ENCODE measurements at regions not wholly inside any gene's neighbourhood (a gene's known extent, or its start where the extent isn't known, plus 50 kb on each side); places are given as distances from the start of the nearest gene placed in this dataset.
"Not testable (repeated sequence)": the region's sequence is repeated elsewhere in the genome, so short reads cannot be mapped to it uniquely, and the experiment has no call there.

GRCh38 chr1:208988811-208989222 is 594.7 kb upstream of the CAMK1G start:
- no peaks in the 10 kb centered on the region for H3K36me3 ChIP-seq (replicated peaks in 1 of 2; ENCODE audit: control insufficient read depth in 1 of 2, insufficient read depth in 2 of 2, low read length in 2 of 2)
- H3K9me3 Mint-ChIP-seq, result peaks cover 2 to 12% (median 7%) of the 10 kb centered on the region in 7 donors
- 6% methylated on average over 3 of the region's 3 CpGs for WGBS (ENCODE audit: insufficient coverage)
- peaks cover 4 to 8% of the 10 kb centered on the region in 2 donors for H3K4me1 ChIP-seq (ENCODE audit: control insufficient read depth in 1 of 2, insufficient read depth in 2 of 2, low read length in 2 of 2)
- peak in 1 of 3 donors; percentile 5 for DNase-seq
- peak overlapping the region; percentile 76 for H2AFZ ChIP-seq (ENCODE audit: insufficient read depth, low read depth, low read length, poor library complexity, severe bottlenecking)
- H3K36me3 Mint-ChIP-seq, result no peaks in the 10 kb centered on the region
- H3K27ac ChIP-seq (ENCODE audit: low read depth in 1 of 2, low read length in 2 of 2), result peak overlapping the region in 1 of 2 donors; percentile 43
- H3K79me2 ChIP-seq (ENCODE audit: insufficient read depth, low read length), result no peaks in the 10 kb centered on the region
- H3K27ac Mint-ChIP-seq, result peak overlapping the region in 5 of 7 donors; percentile 25 to 86 (median 42)
- TF ChIP-seq, protein P1, sequence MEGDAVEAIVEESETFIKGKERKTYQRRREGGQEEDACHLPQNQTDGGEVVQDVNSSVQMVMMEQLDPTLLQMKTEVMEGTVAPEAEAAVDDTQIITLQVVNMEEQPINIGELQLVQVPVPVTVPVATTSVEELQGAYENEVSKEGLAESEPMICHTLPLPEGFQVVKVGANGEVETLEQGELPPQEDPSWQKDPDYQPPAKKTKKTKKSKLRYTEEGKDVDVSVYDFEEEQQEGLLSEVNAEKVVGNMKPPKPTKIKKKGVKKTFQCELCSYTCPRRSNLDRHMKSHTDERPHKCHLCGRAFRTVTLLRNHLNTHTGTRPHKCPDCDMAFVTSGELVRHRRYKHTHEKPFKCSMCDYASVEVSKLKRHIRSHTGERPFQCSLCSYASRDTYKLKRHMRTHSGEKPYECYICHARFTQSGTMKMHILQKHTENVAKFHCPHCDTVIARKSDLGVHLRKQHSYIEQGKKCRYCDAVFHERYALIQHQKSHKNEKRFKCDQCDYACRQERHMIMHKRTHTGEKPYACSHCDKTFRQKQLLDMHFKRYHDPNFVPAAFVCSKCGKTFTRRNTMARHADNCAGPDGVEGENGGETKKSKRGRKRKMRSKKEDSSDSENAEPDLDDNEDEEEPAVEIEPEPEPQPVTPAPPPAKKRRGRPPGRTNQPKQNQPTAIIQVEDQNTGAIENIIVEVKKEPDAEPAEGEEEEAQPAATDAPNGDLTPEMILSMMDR (IDR thresholded peaks at IDR 0.05), result no peak
- intact Hi-C loops (cut with micrococcal nuclease), result no loop called here
- no peaks in the 10 kb centered on the region for H4K20me1 ChIP-seq (ENCODE audit: insufficient read depth, low read length)
- peaks cover 0 to 2% (median 0%) of the 10 kb centered on the region in 3 donors for H3K27me3 Mint-ChIP-seq (ENCODE audit: low read depth in 3 of 3)
- peak overlapping the region; percentile 68 to 84 for H3K4me3 Mint-ChIP-seq
- peaks cover 0 to 2% of the 10 kb centered on the region in 2 donors for H3K9me3 ChIP-seq (replicated peaks in 1 of 2; ENCODE audit: control insufficient read depth in 1 of 2, insufficient read depth in 1 of 2, low read length in 2 of 2)
- peak overlapping the region; percentile 39 for H3K9ac ChIP-seq (ENCODE audit: insufficient read depth, low read length, poor library complexity, severe bottlenecking)
- peak overlapping the region; percentile 48 for H3K4me2 ChIP-seq (replicated peaks; ENCODE audit: extremely low read depth, low read length, poor library complexity, severe bottlenecking)
- H3K27me3 ChIP-seq (ENCODE audit: control insufficient read depth in 2 of 2, insufficient read depth in 2 of 2, low read length in 2 of 2), result no peaks in the 10 kb centered on the region
- peak overlapping the region; percentile 5 to 63 (median 31) for H3K4me3 ChIP-seq (replicated peaks in 1 of 3; ENCODE audit: low read depth in 2 of 3, low read length in 3 of 3)
- peaks cover 11% of the 10 kb centered on the region for H3K4me1 Mint-ChIP-seq

GRCh38 chr1:208990456-208990855 is 593.1 kb upstream of the CAMK1G start:
- WGBS (ENCODE audit: insufficient coverage), result no CpG with 5 or more reads among the region's 2 CpGs
- no peak for DNase-seq

DNA sequence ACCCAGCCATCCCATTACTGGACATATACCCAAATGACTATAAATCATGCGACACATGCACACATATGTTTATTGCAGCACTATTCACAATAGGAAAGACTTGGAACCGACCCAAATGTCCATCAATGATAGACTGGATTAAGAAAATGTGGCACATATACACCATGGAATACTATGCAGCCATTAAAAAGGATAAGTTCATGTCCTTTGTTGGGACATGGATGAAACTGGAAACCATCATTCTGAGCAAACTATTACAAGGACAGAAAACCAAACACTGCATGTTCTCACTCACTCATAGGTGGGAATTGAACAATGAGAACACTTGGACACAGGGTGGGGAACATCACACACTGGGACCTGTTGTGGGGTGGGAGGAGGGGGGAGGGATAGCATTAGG is 586.5 kb upstream of the CAMK1G start:
- H3K27me3 Mint-ChIP-seq (ENCODE audit: low read depth in 3 of 3); H3K4me3 ChIP-seq (replicated peaks in 1 of 3; ENCODE audit: low read depth in 2 of 3, low read length in 3 of 3); H3K36me3 ChIP-seq (replicated peaks in 1 of 2; ENCODE audit: control insufficient read depth in 1 of 2, insufficient read depth in 2 of 2, low read length in 2 of 2); DNase-seq; H3K4me2 ChIP-seq (replicated peaks; ENCODE audit: extremely low read depth, low read length, poor library complexity, severe bottlenecking); H3K27ac Mint-ChIP-seq; H3K9ac ChIP-seq (ENCODE audit: insufficient read depth, low read length, poor library complexity, severe bottlenecking); H4K20me1 ChIP-seq (ENCODE audit: insufficient read depth, low read length); H3K9me3 Mint-ChIP-seq; H3K79me2 ChIP-seq (ENCODE audit: insufficient read depth, low read length); H3K27ac ChIP-seq (ENCODE audit: low read depth in 1 of 2, low read length in 2 of 2); H3K36me3 Mint-ChIP-seq; H3K27me3 ChIP-seq (ENCODE audit: control insufficient read depth in 2 of 2, insufficient read depth in 2 of 2, low read length in 2 of 2); H3K4me1 Mint-ChIP-seq; H3K4me1 ChIP-seq (ENCODE audit: control insufficient read depth in 1 of 2, insufficient read depth in 2 of 2, low read length in 2 of 2); H2AFZ ChIP-seq (ENCODE audit: insufficient read depth, low read depth, low read length, poor library complexity, severe bottlenecking); H3K9me3 ChIP-seq (replicated peaks in 1 of 2; ENCODE audit: control insufficient read depth in 1 of 2, insufficient read depth in 1 of 2, low read length in 2 of 2); intact Hi-C loops (cut with micrococcal nuclease); H3K4me3 Mint-ChIP-seq: not testable (repeated sequence)
- WGBS (ENCODE audit: insufficient coverage), result no CpG with 5 or more reads among the region's 2 CpGs

More at GRCh38 chr1:208990456-208990855, 593.1 kb upstream of the CAMK1G start:
- H3K27ac ChIP-seq (ENCODE audit: low read depth in 1 of 2, low read length in 2 of 2), result no peak overlapping the region
- H3K4me3 ChIP-seq (replicated peaks in 1 of 3; ENCODE audit: low read depth in 2 of 3, low read length in 3 of 3), result no peak overlapping the region
- intact Hi-C loops (cut with micrococcal nuclease), result no loop called here
- H3K27ac Mint-ChIP-seq, result no peak overlapping the region
- peaks cover 2 to 15% (median 7%) of the 10 kb centered on the region in 7 donors for H3K9me3 Mint-ChIP-seq
- no peaks in the 10 kb centered on the region for H3K36me3 Mint-ChIP-seq
- H3K27me3 Mint-ChIP-seq (ENCODE audit: low read depth in 3 of 3), result peaks cover 0 to 2% (median 2%) of the 10 kb centered on the region in 3 donors
- no peaks in the 10 kb centered on the region for H4K20me1 ChIP-seq (ENCODE audit: insufficient read depth, low read length)
- no peak overlapping the region for H3K4me3 Mint-ChIP-seq
- no peaks in the 10 kb centered on the region for H3K79me2 ChIP-seq (ENCODE audit: insufficient read depth, low read length)
- H3K4me2 ChIP-seq (replicated peaks; ENCODE audit: extremely low read depth, low read length, poor library complexity, severe bottlenecking), result no peak overlapping the region
- no peaks in the 10 kb centered on the region for H3K36me3 ChIP-seq (replicated peaks in 1 of 2; ENCODE audit: control insufficient read depth in 1 of 2, insufficient read depth in 2 of 2, low read length in 2 of 2)
- H3K27me3 ChIP-seq (ENCODE audit: control insufficient read depth in 2 of 2, insufficient read depth in 2 of 2, low read length in 2 of 2), result no peaks in the 10 kb centered on the region
- H3K4me1 Mint-ChIP-seq, result peaks cover 11% of the 10 kb centered on the region
- peaks cover 0 to 2% of the 10 kb centered on the region in 2 donors for H3K9me3 ChIP-seq (replicated peaks in 1 of 2; ENCODE audit: control insufficient read depth in 1 of 2, insufficient read depth in 1 of 2, low read length in 2 of 2)
- no peak overlapping the region for H3K9ac ChIP-seq (ENCODE audit: insufficient read depth, low read length, poor library complexity, severe bottlenecking)
- TF ChIP-seq, protein P1 (IDR thresholded peaks at IDR 0.05), result no peak
- H3K4me1 ChIP-seq (ENCODE audit: control insufficient read depth in 1 of 2, insufficient read depth in 2 of 2, low read length in 2 of 2), result peaks cover 4 to 8% of the 10 kb centered on the region in 2 donors
- no peak overlapping the region for H2AFZ ChIP-seq (ENCODE audit: insufficient read depth, low read depth, low read length, poor library complexity, severe bottlenecking)
